Activated naive CD4-positive, alpha-beta T cell treated with anti-CD3 and anti-CD28 coated beads, Interleukin-2, amount 50 U/mL, for 72 hours (primary cell): ENCODE measurements at regions not wholly inside any gene's neighbourhood (a gene's known extent, or its start where the extent isn't known, plus 50 kb on each side); places are given as distances from the start of the nearest gene placed in this dataset.

Experiments used
- ATAC-seq, 2 donors: fragments of 150-1000 bp; cut with Tn5 transposase; 2 replicates each; pipeline ENCODE4 v1.10.0; 2021; ENCODE audit warnings: mild to moderate bottlenecking in 2 of 2, moderate library complexity in 2 of 2
- DNase-seq, 2 donors: peaks; one replicate each; pipeline ENCODE4 v3.0.0; 2021 to 2022; ENCODE audit warnings: low spot score in 2 of 2
- H3K27ac Mint-ChIP-seq, 2 donors: one replicate each; pipeline ENCODE4 v1.8.0; 2022; ENCODE audit warnings: mild to moderate bottlenecking in 2 of 2, mixed read lengths in 2 of 2
- H3K36me3 Mint-ChIP-seq, 2 donors: one replicate each; pipeline ENCODE4 v1.8.0; 2022; ENCODE audit warnings: mixed read lengths in 2 of 2
- H3K9me3 Mint-ChIP-seq, 2 donors: one replicate each; pipeline ENCODE4 v1.8.0; 2022; ENCODE audit warnings: mixed read lengths in 2 of 2

DNA sequence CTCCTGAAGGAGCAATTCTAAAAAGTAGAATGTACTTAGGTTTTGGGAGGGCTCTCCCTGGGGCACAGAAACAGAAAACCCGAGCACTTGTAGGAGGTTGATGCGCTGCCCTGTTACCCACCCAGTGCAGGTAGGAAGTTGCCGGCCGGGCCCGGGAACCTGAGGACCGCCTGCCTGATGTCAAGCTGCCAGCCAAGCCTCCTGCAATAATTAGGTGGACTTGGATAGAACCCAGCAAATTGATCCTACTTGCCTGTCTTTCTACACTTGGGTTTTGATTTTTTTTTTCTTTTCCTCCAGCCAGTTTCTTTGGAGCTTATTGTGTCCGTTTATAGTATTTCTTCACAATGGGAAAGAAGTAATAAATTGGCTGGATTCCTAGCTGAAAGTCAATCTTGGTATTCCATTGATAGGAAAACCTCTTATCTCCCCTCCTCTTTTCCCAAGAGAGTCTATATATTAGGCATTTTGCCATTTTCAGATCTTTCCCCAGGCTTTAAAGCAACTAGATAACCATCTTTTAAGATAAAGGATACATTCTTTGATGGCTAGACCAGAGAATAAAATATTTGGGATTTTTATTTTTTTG lies 78.3 kb upstream of the FYN start:
- DNase-seq (no peak), ATAC-seq (no peak)
- Mint-ChIP-seq H3K27ac (no peak overlapping the region), H3K9me3 (no peaks in the 10 kb centered on the region), H3K36me3 (no peaks in the 10 kb centered on the region)

DNA sequence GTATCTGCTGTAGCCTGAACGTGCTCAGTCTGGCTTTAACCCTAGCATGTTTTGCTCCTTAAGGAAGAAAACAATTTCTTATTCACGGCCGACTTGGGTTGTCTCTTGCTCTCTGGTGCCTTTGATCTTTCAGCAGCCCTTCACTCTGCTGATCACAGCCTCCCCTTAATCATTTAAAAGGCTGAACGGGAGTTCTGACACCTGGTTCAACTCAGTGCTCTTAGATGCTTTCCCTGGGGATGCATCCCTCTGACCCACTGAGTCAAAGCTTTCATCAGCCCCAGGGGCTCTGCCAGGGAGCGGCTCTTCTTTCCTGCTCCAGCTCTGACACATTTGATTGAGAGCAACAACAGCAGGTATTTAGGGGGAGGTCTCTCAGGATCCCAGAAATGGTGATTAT lies 79.0 kb upstream of the FYN start:
- DNase-seq (no peak), ATAC-seq (no peak)
- no peak overlapping the region for H3K27ac Mint-ChIP-seq
- H3K36me3 Mint-ChIP-seq: no peaks in the 10 kb centered on the region
- H3K9me3 Mint-ChIP-seq: no peaks in the 10 kb centered on the region

DNA sequence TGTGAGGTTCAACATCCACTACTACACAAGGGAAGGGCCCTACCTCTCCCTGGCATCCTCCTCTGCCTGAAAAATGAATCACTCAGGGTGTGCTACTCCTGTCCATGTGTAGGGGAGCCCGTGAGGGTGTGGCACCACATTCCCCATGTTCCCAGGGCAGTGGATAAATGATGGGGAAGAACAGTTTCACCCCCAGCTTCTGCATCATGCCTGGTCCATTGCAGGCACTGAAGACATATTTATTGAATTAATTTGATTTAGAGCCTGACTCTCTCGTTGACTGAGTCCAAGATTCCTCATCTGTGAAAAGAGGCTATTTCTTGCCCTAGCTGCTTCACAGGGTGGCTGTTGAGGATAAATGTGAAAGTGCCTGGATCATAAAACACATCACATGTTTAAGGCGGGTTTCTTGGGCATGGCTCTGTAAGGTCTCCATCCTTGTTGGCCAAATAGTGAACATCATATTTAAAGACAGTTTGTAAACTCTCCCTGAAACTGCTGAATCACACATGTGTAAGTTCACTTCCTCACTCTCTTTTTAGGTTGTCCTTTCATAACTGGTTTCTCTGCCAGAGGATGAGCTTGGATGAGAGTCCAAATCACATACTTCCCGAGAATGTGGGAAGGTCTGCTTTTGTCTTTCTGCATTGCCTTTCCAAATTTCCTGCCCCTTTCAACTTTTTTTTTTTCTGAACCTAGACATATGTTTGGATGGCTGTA lies 79.7 kb upstream of the FYN start:
- H3K36me3 Mint-ChIP-seq: no peaks in the 10 kb centered on the region
- DNase-seq: no peak
- H3K27ac Mint-ChIP-seq: no peak overlapping the region
- no peaks in the 10 kb centered on the region for H3K9me3 Mint-ChIP-seq
- ATAC-seq: no peak

DNA sequence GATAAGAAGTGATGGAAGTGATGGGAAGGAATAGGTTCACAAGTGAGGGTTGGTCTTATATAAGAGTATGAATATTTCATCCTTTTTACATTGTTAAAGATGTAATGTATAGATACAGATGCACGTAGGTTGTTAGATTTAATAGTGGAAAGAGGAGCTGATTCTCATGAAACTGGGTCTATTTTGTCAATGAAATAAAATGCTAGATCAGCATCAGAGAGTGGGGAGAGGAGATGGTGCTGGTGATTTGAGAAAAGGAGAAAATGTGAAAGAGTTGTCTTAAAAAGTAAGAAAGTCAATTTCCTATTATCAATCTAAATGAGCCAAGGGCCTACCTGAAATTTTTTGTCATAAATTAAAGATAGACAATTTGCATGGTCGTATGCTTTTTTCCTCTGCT lies 82.8 kb upstream of the FYN start:
- Mint-ChIP-seq H3K9me3 (peaks cover 0 to 6% of the 10 kb centered on the region in 2 donors), H3K27ac (no peak overlapping the region), H3K36me3 (no peaks in the 10 kb centered on the region)
- ATAC-seq: no peak
- no peak for DNase-seq

DNA sequence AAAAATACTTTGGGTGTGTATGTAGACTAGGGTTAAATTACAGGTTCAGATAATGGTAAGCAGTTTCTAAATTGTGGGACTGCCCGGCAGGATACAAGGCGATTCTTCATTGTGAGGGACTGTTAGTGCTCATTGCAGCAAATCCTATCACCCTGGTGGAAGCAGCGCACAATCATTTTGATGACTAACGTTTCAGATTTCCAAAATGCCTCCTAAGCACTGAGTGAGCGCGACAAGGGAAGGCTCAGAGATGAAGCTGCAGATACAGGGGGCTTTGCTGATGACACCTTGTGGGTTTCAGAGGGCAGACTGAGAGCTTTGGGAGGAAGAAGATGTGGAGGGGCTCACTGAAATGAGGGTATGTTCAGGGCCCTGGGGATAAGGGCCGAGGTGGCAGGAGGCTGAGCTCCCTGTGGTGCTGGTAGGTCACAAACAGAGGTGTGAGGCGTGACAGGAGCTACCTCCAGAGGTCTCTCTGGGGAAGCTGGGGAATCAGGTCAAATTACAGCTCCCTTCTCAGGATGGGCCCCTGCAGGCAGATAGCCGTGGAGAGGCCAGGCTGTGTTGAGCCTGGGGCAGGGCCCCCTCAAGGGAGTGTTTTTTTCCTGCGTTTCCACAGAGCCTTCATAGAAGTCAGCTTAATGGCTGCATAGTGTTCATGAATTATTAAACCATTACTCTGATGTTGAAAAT lies 84.5 kb upstream of the FYN start:
- Mint-ChIP-seq H3K27ac (no peak overlapping the region), H3K36me3 (no peaks in the 10 kb centered on the region), H3K9me3 (peaks cover 0 to 6% of the 10 kb centered on the region in 2 donors)
- DNase-seq: no peak
- no peak for ATAC-seq

DNA sequence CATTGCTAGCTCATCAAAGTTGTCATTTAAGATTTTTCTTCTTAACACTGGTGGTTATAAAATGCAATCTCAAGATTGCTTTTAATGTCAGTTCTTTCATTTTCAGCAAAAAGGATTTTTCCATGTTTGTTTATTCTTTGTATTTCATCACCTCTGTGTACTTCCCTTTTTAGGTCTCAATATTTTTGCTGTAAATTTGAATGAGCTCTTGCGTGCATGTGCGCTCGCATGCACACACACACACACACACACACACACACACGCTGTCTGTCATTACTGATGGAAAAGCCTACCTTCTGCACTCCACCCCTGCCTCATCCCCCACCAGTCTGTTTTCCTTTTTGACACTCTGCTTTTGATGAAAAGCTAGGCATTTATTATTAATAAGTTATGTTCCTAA lies 85.3 kb upstream of the FYN start:
- no peak overlapping the region for H3K27ac Mint-ChIP-seq
- ATAC-seq (no peak), DNase-seq (no peak)
- H3K9me3 Mint-ChIP-seq: peaks cover 0 to 6% of the 10 kb centered on the region in 2 donors
- H3K36me3 Mint-ChIP-seq: no peaks in the 10 kb centered on the region

DNA sequence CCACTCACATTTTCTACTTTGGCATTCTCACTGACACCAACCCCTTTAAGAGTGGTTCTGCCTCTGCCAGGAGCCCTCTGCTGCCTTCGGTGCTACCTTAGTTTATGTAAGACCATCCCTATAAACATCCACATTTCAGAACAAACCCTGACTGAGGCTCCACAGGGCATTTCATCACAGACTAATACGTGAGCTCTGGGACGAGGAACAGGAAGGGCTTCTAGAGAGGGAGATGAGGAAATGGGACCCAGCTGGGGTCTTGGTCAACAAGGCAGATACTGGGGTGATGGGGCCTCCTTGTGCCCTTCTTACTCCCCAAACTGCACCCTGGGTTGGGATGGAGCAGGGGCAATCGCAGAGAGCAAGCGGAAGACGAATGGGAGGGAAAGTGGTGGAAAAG lies 86.5 kb upstream of the FYN start:
- H3K36me3 Mint-ChIP-seq: no peaks in the 10 kb centered on the region
- ATAC-seq (no peak), DNase-seq (no peak)
- peaks cover 0 to 11% of the 10 kb centered on the region in 2 donors for H3K9me3 Mint-ChIP-seq
- no peak overlapping the region for H3K27ac Mint-ChIP-seq

DNA sequence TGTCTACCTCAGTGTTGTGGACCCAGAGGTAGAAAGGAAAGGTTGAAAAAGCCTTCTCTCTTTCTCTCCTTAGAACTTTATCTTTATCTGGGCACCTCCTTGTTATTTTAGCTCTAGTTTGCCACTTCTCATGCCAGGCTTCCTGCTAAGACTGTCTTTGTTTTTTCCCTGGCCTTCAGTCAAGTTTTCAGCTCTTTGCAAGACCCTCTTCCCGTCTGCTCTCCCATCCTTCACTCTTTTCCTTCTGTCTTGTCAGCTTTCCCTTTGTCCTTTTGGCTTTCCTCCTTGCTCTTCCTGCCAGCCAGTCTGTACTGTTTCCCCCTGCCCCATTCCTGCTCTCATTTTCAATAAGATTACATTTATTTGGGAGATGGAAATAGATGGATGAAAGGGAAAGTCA lies 86.8 kb upstream of the CCN6 start:
- H3K36me3 Mint-ChIP-seq: peaks cover 4 to 5% of the 10 kb centered on the region in 2 donors

DNA sequence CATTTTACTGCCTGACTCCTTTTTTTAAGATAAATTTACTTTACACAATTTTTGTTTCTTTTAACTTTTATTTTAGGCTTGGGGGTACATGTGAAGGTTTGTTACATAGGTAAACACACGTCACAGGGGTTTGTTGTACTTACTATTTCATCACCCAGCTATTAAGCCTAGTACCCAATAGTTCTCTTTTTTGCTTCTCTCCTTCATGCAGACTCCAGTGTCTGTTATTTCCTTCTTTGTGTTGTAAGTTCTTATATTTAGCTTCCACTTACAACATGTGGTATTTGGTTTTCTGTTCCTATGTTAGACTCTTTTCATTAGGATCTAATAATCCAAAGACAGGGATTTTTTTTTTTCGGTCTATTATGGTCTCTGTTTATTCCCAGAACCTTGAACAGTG lies 83.5 kb upstream of the CCN6 start:
- DNase-seq: no peak
- H3K27ac Mint-ChIP-seq: no peak overlapping the region
- ATAC-seq: no peak
- H3K9me3 Mint-ChIP-seq: peaks cover 3 to 9% of the 10 kb centered on the region in 2 donors
- H3K36me3 Mint-ChIP-seq: peaks cover 4 to 5% of the 10 kb centered on the region in 2 donors

More for the DNA sequence above, 86.8 kb upstream of the CCN6 start:
- H3K9me3 Mint-ChIP-seq: peaks cover 3 to 14% of the 10 kb centered on the region in 2 donors
- DNase-seq (no peak), ATAC-seq (no peak)
- no peak overlapping the region for H3K27ac Mint-ChIP-seq

DNA sequence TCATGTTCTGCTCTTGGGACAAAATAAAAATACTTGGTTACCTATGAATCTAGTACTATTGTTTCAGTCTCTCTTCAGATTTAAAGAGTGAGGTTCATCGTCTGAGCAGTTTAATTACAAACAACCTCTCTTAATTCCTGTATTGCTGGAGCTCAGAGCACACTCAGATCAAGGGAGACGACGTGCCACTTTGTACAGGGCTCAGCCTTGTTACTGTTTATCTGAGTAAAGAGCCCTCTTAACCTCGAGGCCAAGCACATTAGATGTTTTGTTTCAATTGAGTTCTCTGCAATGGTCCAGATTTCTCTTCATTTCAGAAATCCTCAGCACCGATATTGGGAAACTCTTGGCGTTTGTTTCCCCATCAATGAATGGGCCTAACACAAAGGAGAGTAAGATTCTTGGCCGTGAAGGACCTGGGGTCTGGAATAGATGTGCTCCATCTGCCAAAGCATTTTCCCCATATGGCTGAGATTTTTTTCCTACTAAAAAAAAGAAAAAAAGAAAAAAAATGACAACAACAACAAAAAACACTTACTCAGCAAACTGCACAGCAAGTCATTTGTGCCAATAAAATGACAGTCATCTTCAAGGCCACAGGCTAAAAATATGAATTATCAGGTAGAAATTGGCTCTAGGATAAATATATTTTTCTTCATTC lies 82.6 kb upstream of the CCN6 start:
- ATAC-seq (no peak), DNase-seq (no peak)
- Mint-ChIP-seq H3K27ac (no peak overlapping the region), H3K9me3 (peaks cover 3 to 9% of the 10 kb centered on the region in 2 donors), H3K36me3 (peaks cover 4 to 5% of the 10 kb centered on the region in 2 donors)

DNA sequence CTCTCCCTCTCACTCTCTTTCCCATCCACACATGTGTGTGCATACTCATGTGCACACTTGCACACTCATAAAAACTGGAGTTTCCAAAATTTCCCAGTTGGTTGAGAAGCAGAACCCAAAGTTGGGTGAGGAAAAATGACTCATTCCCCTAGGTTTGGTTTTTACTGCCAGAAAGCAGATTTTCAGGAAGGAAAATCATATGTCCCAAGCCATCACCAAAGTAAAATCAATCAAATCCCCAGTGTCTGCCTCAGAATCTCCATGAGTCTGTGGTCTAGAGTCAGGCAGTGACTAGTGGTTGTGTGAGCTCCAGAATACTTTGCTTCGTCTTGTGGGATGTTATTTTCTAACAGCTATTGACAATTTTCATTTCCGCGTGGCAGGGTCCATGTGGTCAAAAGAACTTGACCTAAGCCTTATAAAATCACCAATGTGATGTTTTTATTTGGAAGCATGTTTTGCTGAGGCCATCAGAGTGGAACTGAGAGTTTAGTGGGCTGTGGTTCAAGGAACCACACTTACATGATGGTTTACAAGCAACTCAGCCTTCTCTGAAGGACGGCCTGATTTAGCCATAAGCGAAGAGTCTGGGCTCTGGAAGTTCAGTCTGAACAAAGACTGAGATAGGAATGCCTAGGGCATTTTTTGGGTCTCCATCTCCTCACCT lies 81.9 kb upstream of the CCN6 start:
- DNase-seq (no peak), ATAC-seq (peak in 1 of 2 donors; percentile 21)
- H3K27ac Mint-ChIP-seq: peak overlapping the region in 1 of 2 donors; percentile 93
- H3K9me3 Mint-ChIP-seq: peaks cover 3 to 9% of the 10 kb centered on the region in 2 donors
- H3K36me3 Mint-ChIP-seq: peaks cover 4 to 5% of the 10 kb centered on the region in 2 donors

DNA sequence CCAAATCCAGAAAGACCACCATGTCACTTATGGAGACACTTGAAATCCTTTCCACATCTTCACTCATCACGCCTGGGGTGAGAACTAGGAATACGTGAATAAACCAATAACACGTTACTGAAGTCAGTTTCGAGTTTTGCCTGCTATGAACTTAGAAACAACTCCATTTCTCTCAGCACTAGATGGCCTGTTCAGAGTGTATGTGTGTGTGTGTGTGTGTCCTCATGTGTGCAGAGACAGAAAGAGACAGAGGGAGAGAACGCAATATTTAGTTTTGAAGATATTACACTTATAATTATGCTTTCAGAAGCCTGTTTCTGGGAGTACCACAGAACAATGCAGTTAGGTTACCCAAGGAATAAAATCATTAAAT lies 81.2 kb upstream of the CCN6 start:
- peak overlapping the region; percentile 90 to 93 for H3K27ac Mint-ChIP-seq
- ATAC-seq: peak in 1 of 2 donors; percentile 36
- no peak for DNase-seq
- peaks cover 4 to 5% of the 10 kb centered on the region in 2 donors for H3K36me3 Mint-ChIP-seq
- peaks cover 3 to 9% of the 10 kb centered on the region in 2 donors for H3K9me3 Mint-ChIP-seq

DNA sequence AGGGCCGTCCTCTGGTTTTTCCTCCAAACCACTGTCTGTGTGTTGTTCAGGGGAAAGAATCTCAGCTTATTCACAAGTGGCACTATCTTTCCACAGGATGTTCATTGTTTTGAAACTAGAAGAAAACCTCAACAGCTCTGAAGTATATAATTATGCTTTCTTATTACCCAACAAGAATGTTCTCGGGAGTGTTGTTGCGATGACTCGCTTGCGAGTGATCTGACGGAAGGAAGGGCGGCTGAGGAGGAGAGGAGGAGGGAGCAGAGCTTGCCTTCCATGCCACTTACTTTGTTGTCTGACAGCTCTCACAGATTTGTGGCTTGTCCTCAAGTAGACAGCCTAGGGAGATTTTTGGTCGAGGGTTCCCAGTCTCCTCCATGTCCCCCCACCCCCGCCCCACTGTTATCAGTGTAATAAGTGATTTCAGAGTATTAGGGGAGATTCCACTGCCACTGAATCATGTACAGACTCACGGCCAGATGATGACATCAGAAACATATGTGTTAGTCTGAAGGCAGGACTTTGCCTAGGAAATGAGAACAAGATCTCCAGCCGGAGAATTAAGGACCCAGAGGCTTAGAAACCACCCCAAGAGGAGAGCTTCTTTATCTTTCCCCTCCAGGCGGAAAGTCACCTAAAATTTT lies 80.7 kb upstream of the CCN6 start:
- DNase-seq (peak; percentile 63 to 72), ATAC-seq (peak; percentile 84 to 92)
- Mint-ChIP-seq H3K27ac (peak overlapping the region; percentile 90 to 93), H3K36me3 (peaks cover 4 to 5% of the 10 kb centered on the region in 2 donors), H3K9me3 (peaks cover 3 to 9% of the 10 kb centered on the region in 2 donors)

DNA sequence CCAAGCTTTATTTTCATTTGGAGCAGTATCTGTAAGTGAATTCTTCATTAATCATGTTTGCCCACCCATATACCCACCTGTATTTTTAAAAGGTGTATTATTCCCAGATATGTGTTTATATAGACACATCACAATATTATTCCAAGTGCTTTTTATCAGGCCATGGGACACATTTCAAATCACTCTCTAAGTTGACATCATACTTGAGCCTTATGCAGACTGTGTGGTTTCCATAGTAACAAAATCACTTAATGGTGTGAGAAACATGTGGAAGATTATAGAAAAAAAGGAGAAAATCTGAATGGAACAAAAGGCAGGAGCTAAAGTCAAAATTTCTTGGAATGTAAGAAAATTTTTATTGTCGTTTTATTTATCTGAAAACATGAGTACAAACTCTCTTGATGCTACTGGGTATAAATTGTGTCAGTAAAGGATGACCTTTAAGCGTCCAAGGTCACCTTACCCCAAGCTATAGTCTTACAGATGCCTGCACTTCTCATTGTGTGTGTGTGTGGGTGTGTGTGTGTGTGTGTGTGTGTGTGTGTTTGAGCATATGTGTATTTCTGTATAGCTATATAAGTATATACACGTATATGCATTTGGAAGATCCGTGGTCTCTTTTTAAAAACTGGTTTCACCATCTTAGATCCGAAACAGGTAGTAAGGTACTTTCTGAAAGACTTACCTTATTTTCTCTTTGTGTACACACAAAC lies 79.8 kb upstream of the CCN6 start:
- ATAC-seq (no peak), DNase-seq (no peak)
- peak overlapping the region in 1 of 2 donors; percentile 93 for H3K27ac Mint-ChIP-seq
- H3K9me3 Mint-ChIP-seq: peaks cover 4 to 8% of the 10 kb centered on the region in 2 donors
- H3K36me3 Mint-ChIP-seq: peaks cover 4 to 5% of the 10 kb centered on the region in 2 donors

DNA sequence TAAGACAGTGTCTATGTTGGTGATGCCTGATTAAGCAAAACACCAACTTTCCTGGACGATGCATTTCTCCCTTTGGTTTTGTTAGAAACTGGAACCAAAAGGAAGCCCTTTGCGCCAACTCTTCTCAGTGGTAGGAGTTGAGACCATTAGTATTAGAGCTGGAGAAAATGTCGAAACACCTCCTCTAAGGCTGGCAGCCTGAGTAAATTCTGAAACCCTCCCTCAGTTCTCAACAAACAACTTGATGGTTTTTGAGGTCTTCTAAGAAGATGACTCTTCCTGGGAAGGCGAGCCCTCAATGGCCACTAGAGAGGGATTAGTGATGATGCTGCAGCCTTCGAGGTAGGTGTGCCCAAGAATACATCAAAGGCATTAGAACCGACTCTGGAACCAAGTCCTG lies 78.4 kb upstream of the CCN6 start:
- Mint-ChIP-seq H3K9me3 (peaks cover 4% of the 10 kb centered on the region in 2 donors), H3K27ac (peak overlapping the region in 1 of 2 donors; percentile 55), H3K36me3 (no peaks in the 10 kb centered on the region)
- DNase-seq: no peak
- ATAC-seq: peak; percentile 29 to 38

DNA sequence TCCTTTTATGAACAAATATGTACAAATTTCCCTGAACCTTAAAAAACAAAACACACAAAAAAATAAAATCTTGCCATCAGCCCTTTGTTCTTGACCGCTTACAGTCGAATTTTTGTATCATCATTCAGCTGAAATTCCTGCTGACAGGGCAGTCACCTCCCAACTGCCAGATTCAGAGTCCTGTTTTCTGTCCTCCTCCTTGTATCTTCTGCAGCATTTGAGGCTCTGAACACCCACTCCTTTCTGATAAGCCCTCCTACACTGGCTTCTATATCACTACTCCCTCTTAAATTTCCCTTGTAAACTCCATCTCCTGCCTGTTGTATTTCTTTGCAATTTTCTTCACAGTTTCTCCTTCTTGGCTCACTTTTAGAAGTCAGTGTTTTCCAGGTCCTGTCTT lies 77.8 kb upstream of the CCN6 start:
- Mint-ChIP-seq H3K9me3 (peaks cover 4% of the 10 kb centered on the region in 2 donors), H3K36me3 (no peaks in the 10 kb centered on the region), H3K27ac (no peak overlapping the region)
- DNase-seq: no peak
- no peak for ATAC-seq
